ENCODE measurements at regions not wholly inside any gene's neighbourhood (a gene's known extent, or its start where the extent isn't known, plus 50 kb on each side); places are given as distances from the start of the nearest gene placed in this dataset.

- TF ChIP-seq, protein P1, sequence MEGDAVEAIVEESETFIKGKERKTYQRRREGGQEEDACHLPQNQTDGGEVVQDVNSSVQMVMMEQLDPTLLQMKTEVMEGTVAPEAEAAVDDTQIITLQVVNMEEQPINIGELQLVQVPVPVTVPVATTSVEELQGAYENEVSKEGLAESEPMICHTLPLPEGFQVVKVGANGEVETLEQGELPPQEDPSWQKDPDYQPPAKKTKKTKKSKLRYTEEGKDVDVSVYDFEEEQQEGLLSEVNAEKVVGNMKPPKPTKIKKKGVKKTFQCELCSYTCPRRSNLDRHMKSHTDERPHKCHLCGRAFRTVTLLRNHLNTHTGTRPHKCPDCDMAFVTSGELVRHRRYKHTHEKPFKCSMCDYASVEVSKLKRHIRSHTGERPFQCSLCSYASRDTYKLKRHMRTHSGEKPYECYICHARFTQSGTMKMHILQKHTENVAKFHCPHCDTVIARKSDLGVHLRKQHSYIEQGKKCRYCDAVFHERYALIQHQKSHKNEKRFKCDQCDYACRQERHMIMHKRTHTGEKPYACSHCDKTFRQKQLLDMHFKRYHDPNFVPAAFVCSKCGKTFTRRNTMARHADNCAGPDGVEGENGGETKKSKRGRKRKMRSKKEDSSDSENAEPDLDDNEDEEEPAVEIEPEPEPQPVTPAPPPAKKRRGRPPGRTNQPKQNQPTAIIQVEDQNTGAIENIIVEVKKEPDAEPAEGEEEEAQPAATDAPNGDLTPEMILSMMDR (conservative IDR thresholded peaks at IDR 0.05) = no peak
- TF ChIP-seq ZFX (IDR thresholded peaks at IDR 0.05) = no peak
These were observed 93.3 kb downstream of the ATP23 start for GRCh38 chr12:58034712-58035111.

Measured in C4-2B (cell line).